Kidney glomerular epithelial cell (primary cell): ENCODE measurements at regions not wholly inside any gene's neighbourhood (a gene's known extent, or its start where the extent isn't known, plus 50 kb on each side); places are given as distances from the start of the nearest gene placed in this dataset.

Source experiments
- DNase-seq: peaks from one replicate; lab custom pipeline; 2025; lab: John Stamatoyannopoulos, UW

DNA sequence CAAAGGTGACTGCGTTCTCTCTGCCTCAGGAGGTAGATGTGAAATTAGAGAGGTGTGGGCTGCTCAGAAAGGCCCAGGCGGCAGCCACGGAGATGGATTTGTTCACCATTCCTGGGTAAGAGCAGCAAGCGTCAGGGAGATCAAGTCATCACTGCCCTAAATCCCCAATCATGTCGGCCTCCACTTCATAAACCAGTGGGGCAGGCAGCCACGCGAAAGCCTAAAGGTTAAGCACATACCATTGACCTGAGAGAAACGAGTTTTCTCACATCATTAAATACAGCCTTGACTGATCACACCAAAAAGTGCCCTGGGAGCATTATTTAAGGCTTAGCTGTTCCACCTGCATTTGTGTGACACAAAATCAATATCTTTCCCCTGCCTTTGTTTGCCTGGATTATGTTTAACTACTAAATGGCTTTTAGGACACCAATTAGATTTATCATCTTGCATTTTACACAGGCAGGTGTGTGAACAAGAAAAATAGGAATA lies 50.7 kb upstream of the FOXB1 start:
- no peak for DNase-seq

DNA sequence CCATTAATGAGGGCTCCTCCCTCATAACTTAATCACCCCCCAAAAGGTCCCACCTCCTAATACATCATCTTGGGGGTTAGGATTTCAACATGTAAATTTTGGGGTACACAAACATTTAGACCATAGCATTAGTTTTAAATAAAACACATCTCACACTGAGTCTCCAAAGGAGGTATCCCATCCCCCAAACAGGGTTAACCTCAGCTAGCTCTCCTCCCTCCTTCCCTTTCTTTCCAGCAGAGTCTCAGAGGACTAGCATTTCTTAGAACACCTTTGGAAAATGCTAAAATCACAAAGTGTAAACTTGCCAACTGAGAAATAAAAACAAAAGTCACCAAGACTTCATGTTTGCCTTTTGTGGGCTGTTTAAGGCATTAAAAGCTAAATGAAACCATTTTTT lies 51.2 kb upstream of the FOXB1 start:
- DNase-seq, result no peak

DNA sequence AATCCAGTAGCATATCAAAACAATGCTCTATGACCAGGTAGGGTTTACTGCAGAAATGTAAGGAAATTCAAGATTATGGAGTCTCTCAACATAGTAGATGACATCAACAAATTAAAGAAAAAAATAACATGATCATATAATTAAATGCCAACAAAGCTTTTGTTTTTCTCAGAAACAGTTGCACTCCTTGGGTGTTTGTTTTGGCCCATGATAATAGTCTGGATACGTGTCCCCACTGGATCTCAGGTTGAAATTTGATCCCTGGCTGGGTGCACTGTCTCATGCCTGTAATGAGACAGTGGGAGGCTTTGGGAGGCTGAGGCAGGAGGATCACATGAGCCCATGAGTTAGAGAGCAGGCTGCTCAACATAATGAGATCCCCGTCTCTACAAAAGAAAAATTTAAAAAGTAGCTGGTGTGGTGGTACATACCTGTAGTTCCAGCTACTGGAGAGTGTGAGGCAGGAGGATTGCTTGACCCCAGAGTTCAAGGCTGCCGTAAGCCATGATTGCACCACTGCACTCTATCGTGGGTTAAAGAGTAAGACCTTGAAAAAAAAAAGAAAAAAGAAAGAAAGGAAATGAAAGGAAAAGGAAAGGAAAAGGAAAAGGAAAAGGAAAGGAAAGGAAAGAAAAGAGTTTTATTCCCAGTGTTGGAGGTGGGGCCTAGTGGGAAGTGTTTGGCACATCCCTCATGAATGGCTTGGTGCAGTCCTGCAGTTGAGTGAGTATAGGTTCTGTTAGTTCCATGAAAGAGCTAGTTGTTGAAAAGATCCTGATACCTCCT lies 53.3 kb upstream of the FOXB1 start:
- DNase-seq, result no peak

DNA sequence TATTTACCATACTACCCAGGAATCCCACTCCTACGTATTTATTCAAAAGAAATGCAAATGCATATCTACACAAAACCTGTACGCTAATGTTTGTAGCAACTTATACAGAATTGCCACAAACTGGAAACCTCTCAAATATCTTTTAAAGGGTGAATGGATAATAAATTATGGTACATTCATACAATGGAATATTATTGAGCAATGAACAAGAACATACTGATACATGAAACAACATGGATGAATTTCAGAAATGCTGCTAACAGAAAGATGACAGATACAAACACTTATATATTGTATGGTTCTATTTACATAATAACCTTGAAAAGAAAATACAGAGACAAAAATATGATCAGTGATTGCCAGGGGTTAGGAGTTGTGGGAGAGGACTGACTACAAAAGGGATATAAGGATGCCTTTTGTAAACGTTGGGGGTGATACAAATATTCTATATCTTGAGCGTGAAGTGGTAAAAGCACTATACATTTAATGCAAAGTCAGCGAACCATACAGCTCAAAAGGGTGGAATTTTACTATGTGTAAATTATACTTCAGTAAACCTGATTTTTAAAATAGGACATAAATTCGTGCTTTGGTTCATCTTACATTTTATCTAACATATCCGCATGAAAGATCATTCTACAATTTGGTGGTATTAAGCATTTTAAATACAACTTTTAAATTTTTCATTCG lies 55.0 kb upstream of the FOXB1 start:
- DNase-seq, result no peak

DNA sequence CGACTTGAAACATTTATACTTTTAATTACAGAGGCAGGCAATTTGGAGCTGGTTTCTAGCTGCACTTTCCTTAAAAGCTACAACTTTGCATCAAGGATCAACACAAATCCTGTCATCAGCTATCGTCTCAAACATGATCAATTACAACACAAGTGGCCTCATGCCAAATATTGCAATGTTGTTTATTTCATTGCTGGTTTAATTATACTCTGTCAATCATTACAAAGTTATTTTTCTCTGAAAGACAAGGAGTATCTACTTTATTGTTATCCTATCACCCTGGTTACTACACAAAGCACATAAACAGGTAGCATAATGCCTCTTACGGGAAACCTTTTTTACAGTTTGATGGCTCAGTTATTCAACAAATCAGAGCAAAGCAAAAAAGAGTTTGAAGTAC lies 58.0 kb upstream of the FOXB1 start:
- DNase-seq, result peak; percentile 1

DNA sequence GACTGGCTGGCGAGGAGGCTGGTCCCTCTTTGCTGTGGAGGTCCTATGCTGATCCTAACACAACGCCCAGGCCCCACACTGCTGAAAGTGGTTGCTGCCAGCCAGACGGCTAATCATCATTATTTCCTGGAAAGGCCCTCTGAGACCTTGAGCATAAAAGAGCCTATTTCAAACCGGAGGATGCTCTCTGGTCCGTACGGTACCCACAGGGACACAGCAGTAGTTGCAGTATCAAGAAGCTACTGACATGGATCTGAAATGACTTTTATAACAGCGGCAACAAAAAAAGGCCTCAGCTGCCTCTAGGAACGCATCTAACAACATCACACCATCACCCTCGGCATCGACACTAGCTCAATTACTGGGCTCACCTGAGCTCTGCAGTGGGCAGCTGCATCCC lies 59.1 kb upstream of the FOXB1 start:
- DNase-seq, result no peak

GRCh38 chr15:59941612-59942011 lies 62.5 kb upstream of the FOXB1 start:
- DNase-seq, result no peak

GRCh38 chr15:59940928-59941327 lies 63.2 kb upstream of the FOXB1 start:
- no peak for DNase-seq

- DNase-seq, result no peak
Observed at GRCh38 chr15:59940456-59940855, 63.7 kb upstream of the FOXB1 start.

- DNase-seq, result no peak
Observed at GRCh38 chr15:59936741-59937140, 67.4 kb upstream of the FOXB1 start.

DNA sequence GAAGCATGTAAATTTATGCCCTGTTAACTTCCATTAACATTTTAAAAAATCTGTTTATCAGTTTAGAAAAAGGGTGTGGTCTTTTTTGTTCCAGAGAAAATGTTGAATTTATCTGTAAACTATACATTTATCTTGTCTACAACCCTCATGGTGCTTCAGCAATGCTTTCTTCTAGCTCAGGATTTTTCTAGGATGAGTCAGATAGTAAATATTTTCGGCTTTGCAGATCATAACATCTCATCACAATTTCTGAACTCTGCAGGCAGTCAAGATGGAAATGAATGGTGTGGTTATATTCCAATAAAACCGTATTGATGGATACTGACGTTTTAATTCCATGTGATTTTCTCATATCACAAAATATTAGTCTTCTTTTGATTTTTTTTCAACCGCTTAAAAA lies 70.5 kb upstream of the FOXB1 start:
- peak; percentile 21 for DNase-seq

- no peak for DNase-seq
Observed at GRCh38 chr15:59931646-59932261, 72.4 kb upstream of the FOXB1 start.

GRCh38 chr15:59924812-59925522 lies 79.1 kb upstream of the FOXB1 start:
- DNase-seq, result no peak

GRCh38 chr15:59924096-59924495 lies 80.0 kb upstream of the FOXB1 start:
- no peak for DNase-seq

DNA sequence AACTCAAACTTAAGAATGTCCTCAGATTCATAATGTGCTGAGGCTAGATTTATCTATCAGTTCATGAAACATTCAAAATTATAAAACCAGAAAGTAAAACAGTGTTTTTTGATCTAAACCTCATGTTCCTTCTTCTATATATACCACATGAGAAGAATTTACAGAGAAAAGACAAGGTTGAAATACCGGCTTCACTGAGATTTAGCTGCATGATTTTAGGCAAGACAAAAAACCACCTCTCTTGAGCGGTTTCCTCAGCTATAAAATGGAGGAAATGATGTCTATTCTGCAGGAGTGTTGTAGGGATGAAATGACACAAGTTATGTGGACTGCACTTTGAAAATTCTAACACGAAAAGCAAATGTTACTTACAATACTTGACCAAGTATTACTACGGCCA lies 80.6 kb upstream of the FOXB1 start:
- DNase-seq, result no peak

DNA sequence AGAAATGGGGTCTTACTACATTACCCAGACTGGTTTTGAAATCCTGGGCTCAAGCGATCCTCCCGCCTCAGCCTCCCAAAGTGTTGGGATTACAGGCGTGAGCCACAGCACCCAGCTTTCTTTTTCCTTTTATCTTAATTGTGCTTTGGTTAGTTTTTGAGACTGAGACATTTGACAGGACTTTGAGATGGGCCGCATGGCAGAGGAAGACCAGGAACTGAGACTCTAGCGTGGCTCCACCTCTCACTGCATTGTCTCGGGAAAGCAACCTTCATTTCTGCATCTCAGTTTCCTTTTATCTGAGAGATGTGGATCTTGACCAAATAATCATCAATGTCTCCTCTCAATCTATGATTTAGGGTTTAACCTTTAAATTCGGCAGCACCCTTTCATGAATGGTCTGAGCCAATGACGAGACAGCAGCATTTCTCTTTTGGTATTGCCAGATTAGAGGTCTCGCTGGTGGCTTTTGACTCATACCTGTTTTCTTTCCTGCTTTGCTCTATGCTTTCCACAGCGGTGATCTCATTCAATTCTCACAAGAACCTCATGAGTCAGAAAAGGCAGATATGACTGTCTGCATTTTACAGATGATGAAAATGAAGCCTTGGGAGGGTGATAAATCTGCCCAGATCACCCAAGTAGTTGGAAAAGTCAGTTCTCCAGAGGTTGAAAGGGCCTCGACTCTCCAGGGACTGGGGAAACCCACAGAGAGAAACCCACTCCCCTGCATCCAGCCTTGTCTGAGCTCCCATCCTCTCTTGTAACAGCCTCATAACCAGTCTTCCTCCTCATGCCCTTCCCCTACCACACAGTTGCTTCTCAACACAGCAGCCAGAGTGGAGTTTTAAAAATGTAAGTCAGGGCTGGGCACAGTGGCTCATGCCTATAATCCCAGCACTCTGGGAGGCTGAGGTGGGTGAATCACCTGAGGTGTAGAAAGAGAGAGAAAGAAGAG lies 84.8 kb upstream of the FOXB1 start:
- DNase-seq, result peak; percentile 87

DNA sequence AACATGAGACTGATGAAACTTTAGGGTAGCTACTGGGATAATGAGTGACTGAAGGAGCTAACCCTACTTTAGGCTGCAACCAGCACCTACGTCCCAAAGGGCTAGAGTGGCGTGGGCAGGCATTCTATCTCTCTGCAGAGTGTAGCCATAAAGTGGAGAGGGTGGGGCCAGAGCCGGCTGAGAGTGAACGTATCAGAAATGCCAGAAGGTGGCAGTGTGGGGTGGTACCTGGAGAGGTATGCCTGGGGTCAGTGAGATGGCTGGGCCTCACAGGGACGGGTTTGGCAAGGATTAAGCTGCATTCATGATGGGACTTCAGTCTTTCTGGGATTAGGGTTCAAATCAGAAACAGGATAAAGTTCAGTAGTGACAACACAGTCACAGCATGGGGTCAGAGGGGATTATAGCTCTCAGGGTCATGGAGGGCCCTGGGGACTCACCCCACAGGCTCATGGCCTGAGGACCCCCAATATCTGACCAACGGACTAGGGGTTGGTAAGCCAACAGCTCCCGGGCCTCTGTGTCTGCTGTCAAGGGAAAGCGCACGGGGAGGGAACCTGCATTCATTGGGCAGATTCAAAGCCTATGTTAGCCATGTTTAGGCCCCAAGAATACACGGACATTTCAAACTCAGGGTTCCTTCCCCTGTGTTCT lies 86.5 kb upstream of the FOXB1 start:
- peak; percentile 45 for DNase-seq

GRCh38 chr15:59906046-59906445 lies 98.1 kb upstream of the FOXB1 start:
- no peak for DNase-seq

- no peak for DNase-seq
Observed at GRCh38 chr15:59905176-59905575, 98.9 kb upstream of the FOXB1 start.

- no peak for DNase-seq
Observed at GRCh38 chr15:59904450-59905135, 99.5 kb upstream of the FOXB1 start.
